ENCODE measurements at regions not wholly inside any gene's neighbourhood (a gene's known extent, or its start where the extent isn't known, plus 50 kb on each side); places are given as distances from the start of the nearest gene placed in this dataset.
"Not testable (repeated sequence)": the region's sequence is repeated elsewhere in the genome, so short reads cannot be mapped to it uniquely, and the experiment has no call there.

DNA sequence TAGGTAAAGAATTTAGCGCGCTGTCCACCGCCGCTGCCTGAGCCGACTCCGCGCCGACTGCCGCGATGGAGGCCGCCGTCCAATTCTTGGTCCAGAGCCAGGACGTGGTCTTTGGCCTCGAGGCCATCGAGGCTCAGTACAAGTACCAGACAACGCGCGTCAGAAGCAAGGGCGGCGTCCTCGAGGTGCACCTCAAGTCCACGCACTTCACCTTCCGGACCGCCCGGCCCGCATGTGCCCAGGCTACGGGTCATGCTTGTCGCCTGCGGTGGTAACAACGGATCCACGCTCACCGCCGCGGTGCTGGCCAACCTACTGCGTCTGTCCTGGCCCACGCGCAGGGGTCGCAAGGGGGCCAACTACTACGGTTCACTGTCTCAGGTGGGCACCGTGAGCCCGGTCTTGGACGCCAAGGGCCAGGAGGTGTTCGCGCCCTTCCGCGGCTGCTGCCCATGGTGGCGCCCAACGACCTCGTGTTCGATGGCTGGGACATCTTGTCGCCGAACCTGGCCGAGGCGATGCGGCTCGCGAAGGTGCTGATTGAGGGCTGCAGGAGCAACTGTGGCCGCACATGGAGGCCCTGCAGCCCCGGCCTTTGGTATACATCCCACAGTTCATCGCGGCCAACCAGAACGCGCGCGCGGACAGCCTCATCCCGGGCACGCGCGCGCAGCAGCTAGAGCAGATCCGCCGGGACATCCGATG lies 128.0 kb downstream of the ANAPC4 start:
- H3K4me3 ChIP-seq (ENCODE audit: low read depth, low read length) = no peak overlapping the region
- DNase-seq (ENCODE audit: low read depth) = no peak
- TF ChIP-seq, protein P1, sequence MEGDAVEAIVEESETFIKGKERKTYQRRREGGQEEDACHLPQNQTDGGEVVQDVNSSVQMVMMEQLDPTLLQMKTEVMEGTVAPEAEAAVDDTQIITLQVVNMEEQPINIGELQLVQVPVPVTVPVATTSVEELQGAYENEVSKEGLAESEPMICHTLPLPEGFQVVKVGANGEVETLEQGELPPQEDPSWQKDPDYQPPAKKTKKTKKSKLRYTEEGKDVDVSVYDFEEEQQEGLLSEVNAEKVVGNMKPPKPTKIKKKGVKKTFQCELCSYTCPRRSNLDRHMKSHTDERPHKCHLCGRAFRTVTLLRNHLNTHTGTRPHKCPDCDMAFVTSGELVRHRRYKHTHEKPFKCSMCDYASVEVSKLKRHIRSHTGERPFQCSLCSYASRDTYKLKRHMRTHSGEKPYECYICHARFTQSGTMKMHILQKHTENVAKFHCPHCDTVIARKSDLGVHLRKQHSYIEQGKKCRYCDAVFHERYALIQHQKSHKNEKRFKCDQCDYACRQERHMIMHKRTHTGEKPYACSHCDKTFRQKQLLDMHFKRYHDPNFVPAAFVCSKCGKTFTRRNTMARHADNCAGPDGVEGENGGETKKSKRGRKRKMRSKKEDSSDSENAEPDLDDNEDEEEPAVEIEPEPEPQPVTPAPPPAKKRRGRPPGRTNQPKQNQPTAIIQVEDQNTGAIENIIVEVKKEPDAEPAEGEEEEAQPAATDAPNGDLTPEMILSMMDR (IDR thresholded peaks at IDR 0.05; ENCODE audit: control insufficient read depth, extremely low read depth, insufficient read depth) = no peak

DNA sequence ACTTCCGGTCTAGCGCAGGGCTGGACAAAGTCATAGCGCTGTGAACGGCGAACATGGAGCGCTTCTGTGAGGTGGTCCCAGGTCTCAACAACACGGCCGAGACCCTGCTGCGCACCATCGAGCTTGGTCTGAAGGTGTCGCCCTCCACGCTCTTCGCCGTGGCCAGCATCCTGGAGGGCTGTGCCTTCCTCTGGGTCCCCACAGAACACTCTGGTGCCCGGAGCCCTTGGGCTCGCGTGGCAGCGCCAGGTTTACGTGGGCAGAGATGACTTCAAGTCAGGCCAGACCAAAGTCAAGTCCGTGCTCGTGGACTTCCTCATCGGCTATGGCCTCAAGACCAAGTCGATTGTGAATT lies 128.6 kb downstream of the ANAPC4 start:
- TF ChIP-seq, protein P1 (IDR thresholded peaks at IDR 0.05; ENCODE audit: control insufficient read depth, extremely low read depth, insufficient read depth) = no peak
- no peak overlapping the region for H3K4me3 ChIP-seq (ENCODE audit: low read depth, low read length)

GRCh38 chr4:25506032-25506571 lies 129.0 kb downstream of the ANAPC4 start:
- TF ChIP-seq, protein P1 (IDR thresholded peaks at IDR 0.05; ENCODE audit: control insufficient read depth, extremely low read depth, insufficient read depth) = no peak
- no peak for DNase-seq (ENCODE audit: low read depth)
- no peak overlapping the region for H3K4me3 ChIP-seq (ENCODE audit: low read depth, low read length)

More for the DNA sequence above, 128.6 kb downstream of the ANAPC4 start:
- no peak for DNase-seq (ENCODE audit: low read depth)

- no peak for DNase-seq (ENCODE audit: low read depth)
- H3K4me3 ChIP-seq (ENCODE audit: low read depth, low read length) = no peak overlapping the region
- TF ChIP-seq, protein P1 (IDR thresholded peaks at IDR 0.05; ENCODE audit: control insufficient read depth, extremely low read depth, insufficient read depth) = no peak
Observed at GRCh38 chr4:25509646-25510045, 132.6 kb downstream of the ANAPC4 start.

DNA sequence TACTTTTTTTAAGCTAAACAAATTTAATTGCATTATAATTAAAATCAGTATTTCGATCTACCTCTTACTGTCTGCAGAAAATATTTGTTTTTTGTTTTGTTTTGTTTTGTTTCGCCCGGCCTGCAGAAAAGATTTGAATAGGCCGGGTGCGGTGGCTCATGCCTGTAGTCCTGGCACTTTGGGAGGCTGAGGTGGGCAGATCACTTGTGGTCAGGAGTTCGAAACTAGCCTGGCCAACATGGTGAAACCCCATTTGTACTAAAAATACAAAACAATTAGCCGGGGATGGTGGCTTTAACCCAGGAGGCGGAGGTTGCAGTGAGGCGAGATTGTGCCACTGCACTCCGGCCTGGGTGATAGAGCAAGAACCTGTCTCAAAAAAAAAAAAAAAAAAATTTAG lies 134.8 kb downstream of the ANAPC4 start:
- DNase-seq (ENCODE audit: low read depth); H3K4me3 ChIP-seq (ENCODE audit: low read depth, low read length): not testable (repeated sequence)

DNA sequence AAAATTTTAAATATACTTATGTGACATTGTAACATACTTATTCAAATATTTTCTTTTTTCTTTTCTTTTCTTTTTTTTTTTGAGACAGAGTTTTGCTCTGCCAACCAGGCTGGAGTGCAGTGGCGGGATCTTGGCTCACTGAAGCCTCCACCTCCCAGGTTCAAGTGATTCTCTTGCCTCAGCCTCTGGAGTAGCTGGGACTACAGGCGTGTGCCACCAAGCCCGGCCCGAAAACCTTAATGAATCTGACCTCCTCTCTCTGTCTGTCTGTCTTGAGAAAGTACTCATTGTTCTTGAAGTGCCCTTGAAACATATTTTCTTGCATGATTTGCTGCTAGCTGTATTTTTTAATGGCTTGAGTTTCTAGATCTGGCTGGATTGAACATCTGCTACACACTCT lies 136.8 kb downstream of the ANAPC4 start:
- TF ChIP-seq, protein P1 (IDR thresholded peaks at IDR 0.05; ENCODE audit: control insufficient read depth, extremely low read depth, insufficient read depth) = no peak
- no peak overlapping the region for H3K4me3 ChIP-seq (ENCODE audit: low read depth, low read length)
- DNase-seq (ENCODE audit: low read depth) = no peak

DNA sequence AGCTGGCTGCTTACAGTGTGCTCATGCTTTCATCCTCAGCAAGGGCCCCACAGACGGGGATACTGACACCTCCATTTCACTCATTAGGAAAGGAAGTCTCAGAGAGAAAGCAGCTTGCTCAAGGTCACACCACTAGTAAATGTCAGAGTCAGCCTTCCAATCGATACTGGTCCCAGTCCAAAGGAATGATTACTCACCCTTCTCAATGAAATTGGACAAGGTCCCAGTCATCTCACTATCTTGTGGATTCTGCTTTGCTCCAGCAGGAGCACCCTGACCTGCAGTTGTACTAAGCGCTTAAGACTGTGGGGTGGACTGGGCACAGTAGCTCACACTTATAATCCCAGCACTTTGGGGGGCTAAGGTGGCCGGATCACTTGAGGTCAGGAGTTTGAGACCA lies 132.2 kb upstream of the SLC34A2 start:
- H3K4me3 ChIP-seq (ENCODE audit: low read depth, low read length) = no peak overlapping the region
- TF ChIP-seq, protein P1 (IDR thresholded peaks at IDR 0.05; ENCODE audit: control insufficient read depth, extremely low read depth, insufficient read depth) = no peak
- no peak for DNase-seq (ENCODE audit: low read depth)

Measured in LNCaP clone FGC (cell line).